Activated B cell treated with CpG ODN at 0.5 μM for 24 hours (primary cell): ENCODE measurements at regions not wholly inside any gene's neighbourhood (a gene's known extent, or its start where the extent isn't known, plus 50 kb on each side); places are given as distances from the start of the nearest gene placed in this dataset.

Source experiments
- ATAC-seq: fragments of 200-7000 bp; cut with Tn5 transposase; one replicate; pipeline ENCODE4 v1.10.0; 2021; ENCODE audit warnings: low read depth, mild to moderate bottlenecking, moderate library complexity
- CTCF ChIA-PET: fragments of 350-600 bp; sonication (Branson Sonifier 250); formaldehyde crosslinking; loops from one replicate; lab custom pipeline; 2021; ENCODE audit warnings: antibody characterized with exemption; lab: Charles Lee
- POLR2A ChIA-PET: fragments of 350-600 bp; sonication (Branson Sonifier 250); formaldehyde crosslinking; loops from one replicate; lab custom pipeline; 2021; ENCODE audit warnings: antibody characterized with exemption; lab: Charles Lee
- DNase-seq: peaks from one replicate; pipeline ENCODE4 v3.0.0; 2022
- H3K27ac Mint-ChIP-seq: one replicate; pipeline ENCODE4 v1.8.0; 2020; ENCODE audit warnings: mixed read lengths
- H3K27me3 Mint-ChIP-seq: one replicate; pipeline ENCODE4 v1.8.0; 2021; ENCODE audit warnings: mixed read lengths
- H3K36me3 Mint-ChIP-seq: one replicate; pipeline ENCODE4 v1.8.0; 2021; ENCODE audit warnings: low read depth, mixed read lengths
- H3K4me1 Mint-ChIP-seq: one replicate; pipeline ENCODE4 v1.8.0; 2021; ENCODE audit warnings: mixed read lengths
- H3K4me3 Mint-ChIP-seq: one replicate; pipeline ENCODE4 v1.8.0; 2020; ENCODE audit warnings: mild to moderate bottlenecking, mixed read lengths
- H3K9me3 Mint-ChIP-seq: one replicate; pipeline ENCODE4 v1.8.0; 2020; ENCODE audit warnings: mixed read lengths
- CTCF ChIP-seq: fragments of 200-600 bp; IDR thresholded peaks from one replicate; pipeline ENCODE4 v1.8.0; 2022; ENCODE audit warnings: antibody characterized with exemption, mild to moderate bottlenecking
- intact Hi-C: fragments of 100-400 bp; cut with micrococcal nuclease; formaldehyde crosslinking; loops from one replicate; pipeline ENCODE4 v1.15.1; 2024

- intact Hi-C loops = no loop called here
- Mint-ChIP-seq H3K9me3 (no peaks in the 10 kb centered on the region), H3K27ac (no peak overlapping the region), H3K4me3 (no peak overlapping the region), H3K4me1 (no peaks in the 10 kb centered on the region), H3K36me3 (no peaks in the 10 kb centered on the region), H3K27me3 (no peaks in the 10 kb centered on the region)
- ChIA-PET CTCF (no interaction called here), POLR2A (no interaction called here)
- TF ChIP-seq CTCF = no peak
- DNase-seq = no peak
- ATAC-seq = no peak
Observed at GRCh38 chr2:166572937-166573336, 78.9 kb upstream of the SCN7A start.

- Mint-ChIP-seq H3K4me1 (no peaks in the 10 kb centered on the region), H3K27me3 (peaks cover 2% of the 10 kb centered on the region), H3K9me3 (no peaks in the 10 kb centered on the region), H3K4me3 (no peak overlapping the region), H3K36me3 (no peaks in the 10 kb centered on the region), H3K27ac (no peak overlapping the region)
- DNase-seq (no peak), ATAC-seq (no peak)
- intact Hi-C loops = no loop called here
- TF ChIP-seq CTCF = no peak
- POLR2A ChIA-PET = no interaction called here
- CTCF ChIA-PET = interaction anchor here (0.6 kb wide), 1 partner anchor 1550 kb away, joined by 4 read pairs; no protein-coding TSS in a partner anchor
Observed at GRCh38 chr2:166568409-166568808, 74.4 kb upstream of the SCN7A start.

DNA sequence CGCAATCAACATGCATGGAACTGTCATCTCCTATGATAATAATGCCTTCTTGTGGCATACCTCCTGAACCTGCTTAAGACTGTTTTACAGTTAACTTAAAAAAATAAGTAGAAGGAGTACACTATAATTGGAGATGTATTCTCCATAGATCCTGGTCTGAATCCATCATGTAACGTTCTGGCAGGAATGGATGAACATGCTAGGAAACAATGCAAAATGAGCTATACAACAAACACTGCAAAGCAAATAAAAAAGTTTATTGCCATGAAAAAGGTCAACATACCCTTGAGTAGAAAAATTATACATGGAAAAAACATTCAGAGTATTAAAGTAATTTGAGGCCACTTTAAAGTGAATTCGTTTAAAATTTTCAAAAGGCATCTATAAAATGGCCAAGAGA, 71.5 kb upstream of the SCN7A start:
- intact Hi-C loops = no loop called here
- no peaks in the 10 kb centered on the region for H3K4me1 Mint-ChIP-seq
- ATAC-seq (no peak), DNase-seq (no peak)
- H3K36me3 Mint-ChIP-seq = no peaks in the 10 kb centered on the region
- no peaks in the 10 kb centered on the region for H3K9me3 Mint-ChIP-seq
- ChIA-PET CTCF (no interaction called here), POLR2A (no interaction called here)
- no peak for TF ChIP-seq CTCF
- H3K27ac Mint-ChIP-seq = no peak overlapping the region
- H3K27me3 Mint-ChIP-seq = peaks cover 2% of the 10 kb centered on the region
- no peak overlapping the region for H3K4me3 Mint-ChIP-seq

GRCh38 chr2:166563894-166564293, 69.8 kb upstream of the SCN7A start:
- POLR2A ChIA-PET = no interaction called here
- TF ChIP-seq CTCF = no peak
- H3K4me1 Mint-ChIP-seq = no peaks in the 10 kb centered on the region
- CTCF ChIA-PET = no interaction called here
- H3K27me3 Mint-ChIP-seq = peaks cover 2% of the 10 kb centered on the region
- no peaks in the 10 kb centered on the region for H3K9me3 Mint-ChIP-seq
- DNase-seq = no peak
- no peak overlapping the region for H3K4me3 Mint-ChIP-seq
- H3K27ac Mint-ChIP-seq = no peak overlapping the region
- H3K36me3 Mint-ChIP-seq = no peaks in the 10 kb centered on the region
- no peak for ATAC-seq
- intact Hi-C loops = no loop called here

DNA sequence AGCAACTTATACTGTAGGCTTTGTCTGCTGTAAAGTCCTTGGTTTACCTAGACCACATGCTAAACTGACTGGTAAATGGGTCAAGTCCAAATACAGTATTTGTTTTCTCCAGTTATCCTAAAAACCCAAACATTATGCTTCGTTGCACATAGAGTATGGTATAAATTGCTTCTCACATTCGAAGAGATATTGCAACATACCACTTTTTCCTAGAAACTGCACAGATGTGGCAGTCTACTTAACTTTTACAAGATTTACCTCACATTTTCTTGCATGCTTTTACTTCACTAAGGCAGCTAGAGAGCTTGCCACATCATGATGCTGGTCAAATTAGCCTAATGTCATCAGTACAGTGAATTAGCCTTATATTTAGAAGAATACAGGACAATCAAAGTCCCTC, 66.0 kb upstream of the SCN7A start:
- ChIA-PET CTCF (no interaction called here), POLR2A (no interaction called here)
- no peaks in the 10 kb centered on the region for H3K9me3 Mint-ChIP-seq
- intact Hi-C loops = no loop called here
- no peaks in the 10 kb centered on the region for H3K4me1 Mint-ChIP-seq
- no peak for DNase-seq
- no peak for ATAC-seq
- peaks cover 2% of the 10 kb centered on the region for H3K27me3 Mint-ChIP-seq
- H3K27ac Mint-ChIP-seq = no peak overlapping the region
- no peaks in the 10 kb centered on the region for H3K36me3 Mint-ChIP-seq
- no peak overlapping the region for H3K4me3 Mint-ChIP-seq
- TF ChIP-seq CTCF = no peak
